SKM-1 treated with dmso at 0.1 percent for 144 hours (cell line): ENCODE measurements at regions not wholly inside any gene's neighbourhood (a gene's known extent, or its start where the extent isn't known, plus 50 kb on each side); places are given as distances from the start of the nearest gene placed in this dataset.

Source experiments
- DNase-seq: peaks from one replicate; lab custom pipeline; 2025; ENCODE audit not compliant: unreplicated experiment; lab: John Stamatoyannopoulos, UW

DNA sequence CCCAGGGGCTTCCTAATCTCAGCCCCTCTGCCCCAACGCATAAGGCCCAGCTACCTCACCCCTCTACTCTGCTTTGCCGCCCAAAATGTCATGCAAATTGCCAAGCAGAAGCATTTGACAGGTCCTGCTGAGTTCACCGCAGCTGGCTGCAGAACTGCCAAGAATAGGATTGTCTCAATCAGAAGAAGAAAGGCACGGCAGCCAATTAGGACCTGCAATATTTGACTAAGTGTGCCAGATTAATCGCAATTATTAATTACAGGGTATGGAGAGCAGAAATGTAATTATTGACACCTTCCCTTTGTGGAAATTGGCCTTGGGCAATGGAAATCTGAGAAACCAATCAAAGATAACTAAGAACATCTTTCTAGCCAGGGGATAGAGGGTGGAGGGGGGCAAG lies 318.6 kb downstream of the LRFN2 start:
- DNase-seq: no peak

DNA sequence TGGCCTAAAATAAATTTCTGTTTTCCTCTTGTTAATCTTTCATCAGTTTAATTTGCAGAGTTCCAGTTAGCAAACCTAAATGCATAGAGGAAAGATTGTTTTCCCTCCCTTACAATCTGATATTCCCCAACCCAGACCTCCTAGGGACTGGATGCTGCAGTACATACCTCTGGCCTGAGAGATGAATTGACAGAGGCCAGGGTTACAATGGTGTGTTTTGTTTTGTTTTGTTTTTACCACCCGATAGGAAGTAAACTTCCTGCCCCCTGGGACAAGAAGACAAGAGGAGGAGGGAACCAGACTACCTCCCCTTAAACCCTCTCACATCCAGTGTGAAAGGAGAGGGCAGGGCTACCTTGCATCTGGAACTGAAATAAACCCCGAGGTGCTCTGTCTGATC lies 319.0 kb downstream of the LRFN2 start:
- DNase-seq: no peak

DNA sequence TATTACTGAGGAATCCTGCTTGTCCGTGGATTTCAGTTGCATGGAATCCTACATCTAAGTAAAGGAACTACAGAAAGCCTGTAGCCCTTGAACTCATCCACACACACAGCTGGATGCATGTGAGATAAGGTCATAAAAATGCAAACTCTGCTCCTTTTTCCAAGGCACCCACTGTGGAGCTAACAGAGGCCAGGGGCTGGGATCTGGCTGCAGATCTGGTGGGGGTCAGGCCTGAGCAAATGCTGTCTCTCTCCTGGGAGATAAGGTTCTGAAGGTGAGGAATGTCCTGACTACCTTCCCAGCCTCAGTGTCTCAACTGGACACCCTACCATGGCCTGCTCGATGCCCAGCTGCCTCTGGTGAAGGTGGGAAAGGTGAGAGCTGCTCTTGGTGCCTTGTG lies 321.5 kb downstream of the LRFN2 start:
- no peak for DNase-seq

DNA sequence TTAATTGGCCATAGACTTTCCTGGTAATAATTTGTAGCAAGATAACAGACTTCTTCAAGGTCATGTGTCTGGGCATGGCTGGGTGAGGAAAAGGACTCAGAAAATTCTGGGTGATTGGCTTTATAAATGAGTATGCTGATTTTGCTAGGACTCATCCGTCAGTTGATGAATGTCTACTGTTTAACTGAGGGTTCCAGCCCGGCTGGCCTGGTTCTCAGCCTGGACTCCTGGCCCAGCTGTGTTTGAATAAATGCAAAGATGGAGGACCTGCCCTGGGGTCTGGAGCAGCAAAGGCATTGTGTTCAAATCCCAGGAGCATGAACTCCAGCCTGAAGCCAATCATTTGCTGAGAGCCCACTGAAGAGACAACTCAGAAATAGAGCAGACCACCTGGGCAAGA lies 323.2 kb downstream of the LRFN2 start:
- no peak for DNase-seq

DNA sequence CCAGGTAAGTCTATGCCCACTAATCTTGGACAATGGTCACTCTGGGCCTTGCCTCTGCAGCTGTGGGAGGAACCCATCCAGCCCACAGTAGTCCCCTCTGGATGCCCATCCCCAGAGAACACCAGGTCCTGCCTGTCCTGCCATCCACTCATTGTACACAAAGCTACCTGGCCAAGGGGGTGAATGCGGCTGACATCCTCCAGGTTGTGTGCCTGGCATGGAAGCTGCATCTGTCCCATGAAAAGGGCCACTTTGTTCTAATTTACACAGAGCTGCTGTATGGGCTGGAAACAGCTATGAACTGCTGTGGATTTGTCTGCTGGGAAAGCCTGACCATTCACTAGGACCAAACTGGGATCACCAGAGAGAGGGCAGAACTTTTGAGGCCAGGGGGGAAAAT lies 324.8 kb downstream of the LRFN2 start:
- no peak for DNase-seq

DNA sequence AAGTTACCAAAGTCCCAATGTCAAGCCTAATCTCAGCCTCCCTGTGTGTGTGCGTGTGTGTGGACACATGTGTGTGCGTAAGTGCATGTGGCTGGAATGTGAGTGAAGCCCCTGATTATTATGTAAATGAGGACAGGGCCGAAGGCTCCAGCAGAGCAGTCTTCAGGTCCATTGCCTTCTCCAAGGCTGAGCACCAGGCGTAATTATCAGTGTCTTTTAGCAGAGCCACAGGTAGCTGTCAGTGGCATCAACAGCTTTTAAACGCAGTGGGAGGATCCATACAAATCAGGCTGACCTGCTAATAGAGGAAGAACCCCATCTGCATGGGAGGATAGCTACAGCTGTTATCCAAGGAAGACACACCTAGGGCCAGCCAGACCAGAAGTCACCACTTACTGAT lies 324.3 kb upstream of the MOCS1 start:
- DNase-seq: no peak

DNA sequence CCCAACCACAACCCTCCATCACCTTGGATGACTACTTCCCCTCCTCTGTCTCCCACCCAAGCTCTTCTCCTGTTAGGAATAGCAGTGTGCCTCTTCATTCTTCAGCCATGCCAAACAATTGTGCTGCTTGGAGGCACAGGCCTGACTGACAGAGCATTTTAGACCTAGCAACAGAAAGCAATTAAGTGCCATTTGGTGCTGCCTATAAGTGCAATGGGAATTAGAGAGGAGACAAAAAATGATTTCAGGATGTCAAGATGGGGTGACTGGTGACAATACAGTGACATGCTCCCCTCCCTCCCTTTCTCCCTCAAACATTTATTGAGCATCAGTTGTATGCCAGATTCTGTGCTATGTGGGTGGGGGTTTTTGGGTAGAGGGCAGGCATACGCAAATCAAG lies 322.6 kb upstream of the MOCS1 start:
- no peak for DNase-seq

DNA sequence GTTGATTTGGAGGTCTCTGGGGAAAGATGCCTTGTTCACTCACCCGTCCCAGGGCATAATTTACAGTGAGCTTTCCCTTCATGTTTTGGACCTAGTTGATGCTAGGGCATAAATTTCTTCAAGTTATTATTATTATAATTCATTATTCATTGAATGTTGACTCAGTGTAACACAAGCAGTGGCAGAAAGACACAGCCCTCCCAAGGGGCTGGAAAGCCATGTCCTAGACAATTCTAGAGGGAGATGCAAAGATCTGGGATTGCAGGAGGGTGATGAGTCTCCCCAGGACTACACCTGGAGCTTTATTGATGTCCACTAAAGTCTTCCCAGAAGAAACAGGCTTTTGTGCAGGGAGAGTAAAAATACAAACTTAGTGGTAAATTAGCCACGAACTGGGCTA lies 322.0 kb upstream of the MOCS1 start:
- no peak for DNase-seq

DNA sequence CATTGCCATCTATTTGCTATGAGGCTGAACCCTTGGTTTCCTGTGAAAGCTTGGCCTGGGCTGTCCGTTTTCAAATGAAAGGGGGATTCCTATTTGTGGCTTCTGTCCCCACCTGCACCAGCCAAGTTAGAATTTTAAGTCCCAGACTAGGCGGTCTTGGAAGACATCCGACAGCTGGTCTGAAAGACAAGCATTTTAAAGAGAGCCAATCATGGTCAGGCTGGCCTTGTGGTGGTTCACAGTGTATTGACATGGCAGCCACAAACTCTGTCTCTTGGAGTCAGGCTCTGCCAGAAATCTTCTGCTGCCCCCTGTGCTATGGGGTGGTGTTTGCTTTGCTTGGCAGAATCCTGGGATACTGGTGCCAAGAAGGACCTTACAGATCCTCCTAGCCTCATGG lies 319.2 kb upstream of the MOCS1 start:
- no peak for DNase-seq

DNA sequence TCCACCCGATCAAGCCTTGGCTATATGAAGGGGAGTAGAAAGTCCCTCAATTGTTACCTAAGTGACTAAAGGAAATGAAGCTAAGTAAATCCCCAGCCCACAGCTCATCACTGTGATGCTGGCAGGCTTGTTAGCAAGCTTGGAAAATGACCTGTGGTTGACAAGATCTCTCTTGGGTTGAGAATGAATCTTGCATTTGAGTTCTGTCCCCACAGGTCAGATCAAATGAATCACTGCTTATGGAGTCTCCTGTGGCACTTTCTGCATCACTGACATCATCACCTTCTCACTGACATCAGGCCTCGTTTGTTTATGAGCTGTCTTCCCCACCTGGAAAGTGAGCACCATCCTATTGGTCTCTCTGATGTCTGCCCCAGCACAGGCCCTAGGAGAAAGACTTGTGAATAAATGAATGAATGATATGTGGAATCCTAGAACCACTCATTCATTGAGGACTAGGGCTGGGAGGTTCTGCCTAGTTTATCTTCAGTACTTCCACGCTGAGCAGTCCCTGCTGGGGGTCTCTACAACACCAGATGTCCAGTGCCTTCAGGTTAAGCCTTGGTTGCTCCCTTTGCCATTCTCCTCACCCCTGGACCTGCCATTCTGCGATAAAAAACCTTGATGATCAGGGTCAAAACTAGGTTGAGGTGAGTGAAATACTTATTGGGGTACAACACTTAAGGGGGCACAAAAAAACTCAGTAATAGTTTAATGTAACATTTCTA lies 318.4 kb upstream of the MOCS1 start:
- no peak for DNase-seq

DNA sequence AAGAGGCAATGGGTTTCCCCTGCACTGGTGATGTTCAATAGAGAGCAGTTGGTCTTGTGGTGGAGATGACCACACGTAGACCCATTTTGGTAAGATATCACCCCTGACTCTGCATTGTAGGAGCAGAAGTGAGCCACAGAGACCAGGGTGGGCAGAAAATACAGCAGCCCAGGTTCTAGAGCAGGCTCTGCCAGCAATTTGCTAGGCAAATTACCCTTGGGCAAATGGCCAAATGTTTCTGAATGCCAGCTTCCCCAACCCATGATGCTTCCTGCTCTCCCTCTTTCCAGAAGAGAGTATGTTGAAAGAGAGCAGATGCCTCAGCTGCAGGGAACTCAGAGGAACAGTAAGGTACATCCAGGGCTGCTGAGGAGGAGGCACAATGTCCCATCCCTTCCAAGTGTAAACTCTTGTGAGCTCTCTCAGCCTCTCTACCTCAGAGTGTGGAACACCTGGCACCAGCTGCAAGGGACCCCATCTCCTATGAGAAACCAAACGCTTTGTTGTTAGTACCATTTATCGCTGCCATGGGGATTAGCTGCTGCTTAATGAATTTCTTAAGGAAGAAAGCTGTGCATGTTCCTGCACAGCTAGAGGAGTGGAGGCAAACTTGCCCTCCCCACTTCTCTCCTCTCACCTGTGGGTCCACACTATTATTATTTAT lies 317.5 kb upstream of the MOCS1 start:
- no peak for DNase-seq

DNA sequence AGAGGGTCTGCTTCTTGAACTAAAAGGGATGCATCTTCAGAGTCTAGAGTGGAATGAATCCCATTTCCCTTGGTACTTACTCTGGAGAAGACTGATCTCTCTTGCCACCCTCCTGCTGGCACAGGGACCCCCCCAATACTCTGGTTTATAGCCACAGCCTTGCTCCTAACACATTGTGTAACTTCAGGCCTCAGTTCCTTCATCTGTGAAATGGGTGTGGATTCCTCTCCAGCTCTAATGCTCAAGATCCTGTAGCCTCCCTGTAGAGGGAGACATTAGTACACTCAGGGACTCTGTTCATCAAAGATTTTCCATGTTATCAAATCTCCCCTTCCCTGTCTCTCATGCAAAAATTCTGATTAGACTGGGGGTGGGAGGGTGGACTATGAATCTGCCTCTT lies 315.7 kb upstream of the MOCS1 start:
- DNase-seq: no peak

DNA sequence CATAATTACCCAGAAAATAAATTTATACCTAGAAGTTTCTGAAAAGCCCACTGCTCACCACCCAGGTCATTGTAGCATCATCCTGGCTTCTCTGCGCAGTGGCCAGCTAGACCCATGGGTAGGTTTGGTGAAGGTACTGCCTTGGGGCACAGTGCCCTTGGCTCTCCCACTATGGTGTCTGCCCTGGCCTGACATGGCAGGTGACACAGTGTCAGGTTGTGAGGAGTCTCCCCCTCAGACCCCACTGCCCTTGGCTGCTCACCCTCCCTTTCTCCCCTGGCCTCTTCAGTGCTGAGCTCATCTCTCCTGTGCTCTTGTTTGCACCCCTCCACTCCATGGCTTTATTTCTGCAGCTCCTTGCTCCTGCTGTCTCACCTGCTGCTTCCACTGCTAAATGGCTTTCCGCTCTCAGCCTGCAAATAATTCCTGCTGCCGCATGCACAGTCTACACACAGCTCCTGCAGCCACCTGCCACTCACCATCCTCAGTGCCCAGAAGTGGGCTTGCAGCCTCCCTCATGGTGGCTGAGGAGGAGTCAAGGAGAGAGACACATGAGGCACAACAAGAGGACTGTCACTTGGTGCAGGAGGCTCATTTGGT lies 313.4 kb upstream of the MOCS1 start:
- DNase-seq: no peak

DNA sequence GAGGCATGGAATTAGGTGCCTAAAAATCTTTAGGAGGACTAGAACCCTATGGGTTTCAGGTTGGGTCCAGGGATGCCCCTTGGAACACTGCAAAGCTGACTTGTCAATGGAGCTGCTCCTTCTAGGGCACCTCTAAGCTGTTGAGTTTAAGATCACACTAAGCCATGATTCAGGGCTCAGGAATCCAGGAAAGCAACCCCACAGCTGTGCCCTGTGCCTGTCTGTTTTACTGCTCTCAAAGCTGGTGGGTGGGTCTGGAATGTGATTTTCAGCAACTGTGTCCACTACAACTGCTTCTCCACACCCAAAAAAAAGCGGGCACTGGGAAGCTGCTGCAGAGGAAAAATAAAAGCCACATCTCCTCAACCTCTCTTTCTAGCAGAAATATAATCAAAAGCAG lies 310.4 kb upstream of the MOCS1 start:
- DNase-seq: no peak

DNA sequence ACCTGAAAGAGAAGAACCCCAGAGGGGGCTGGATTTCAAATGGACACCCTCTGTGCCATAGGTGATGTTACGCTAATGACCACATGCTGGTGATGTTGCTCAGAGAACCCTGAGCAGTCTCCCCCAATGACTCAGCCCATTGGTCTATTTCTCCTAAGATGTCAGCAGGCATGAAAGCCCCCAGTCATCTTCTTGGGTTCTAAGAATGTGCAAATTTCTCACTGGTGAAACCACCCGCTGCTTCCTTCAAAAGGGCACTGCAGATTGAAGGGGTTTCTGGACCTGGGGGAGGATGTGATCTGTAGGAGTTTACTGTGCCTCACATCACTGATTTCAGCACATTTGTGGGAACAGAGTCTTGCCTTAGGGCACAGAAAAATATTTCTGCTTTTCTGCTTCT lies 298.4 kb upstream of the MOCS1 start:
- no peak for DNase-seq

DNA sequence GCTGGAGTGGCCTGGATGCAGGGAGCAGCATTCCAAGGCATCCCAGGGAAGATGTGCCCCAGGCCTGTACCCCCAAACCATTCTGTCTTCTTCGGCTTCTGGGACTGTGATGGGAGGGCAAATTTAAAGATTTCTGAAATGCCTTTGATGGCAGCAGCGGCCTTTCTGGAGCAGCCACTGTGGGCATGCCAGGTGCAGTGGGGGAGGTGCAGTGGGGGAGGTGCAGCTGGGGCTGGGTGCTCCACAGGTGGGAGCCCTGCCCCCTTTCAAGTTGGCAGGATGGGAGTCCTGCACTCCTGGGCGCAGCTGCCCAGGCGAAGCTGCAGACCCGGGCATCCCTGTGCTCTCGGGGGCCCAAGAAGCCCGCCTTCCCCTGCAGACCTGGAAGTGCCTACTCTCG lies 293.5 kb upstream of the MOCS1 start:
- no peak for DNase-seq

DNA sequence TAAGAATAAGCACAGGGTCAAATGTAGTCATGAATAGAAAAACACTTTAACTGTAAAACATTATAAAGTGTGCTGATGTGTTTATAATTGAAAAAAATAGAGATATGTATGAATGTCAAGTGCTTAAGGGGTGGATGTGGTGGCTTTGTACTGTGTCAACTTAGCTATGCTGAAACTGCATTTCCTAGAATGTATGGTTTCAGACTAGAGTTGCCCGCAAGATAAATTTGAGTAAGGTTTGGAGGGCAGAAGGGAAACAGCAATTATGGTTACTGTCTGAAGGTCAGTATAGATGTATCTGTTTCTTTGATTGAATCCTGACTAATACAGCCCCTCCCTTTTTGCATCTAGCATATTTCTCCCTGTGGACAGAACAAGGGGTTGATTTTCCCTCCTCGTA lies 288.1 kb upstream of the MOCS1 start:
- no peak for DNase-seq

DNA sequence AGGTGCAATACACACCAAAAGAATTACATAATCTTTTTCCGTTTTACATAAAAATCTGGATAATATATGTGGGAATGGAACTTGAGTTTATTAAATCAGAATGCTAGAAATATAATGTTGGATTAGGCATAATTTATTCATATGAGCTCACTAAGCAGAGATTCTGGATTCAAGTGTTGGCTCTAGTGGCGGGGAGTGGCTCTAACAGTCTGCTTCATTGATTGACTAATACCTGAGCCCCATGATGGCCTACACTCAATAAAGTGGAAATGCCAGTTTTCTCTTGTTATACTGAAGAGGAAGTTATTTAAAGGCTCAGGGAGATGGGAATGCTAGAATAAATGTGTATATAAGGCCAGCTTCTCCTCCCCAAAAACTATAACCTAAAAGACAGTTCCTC lies 285.5 kb upstream of the MOCS1 start:
- no peak for DNase-seq

DNA sequence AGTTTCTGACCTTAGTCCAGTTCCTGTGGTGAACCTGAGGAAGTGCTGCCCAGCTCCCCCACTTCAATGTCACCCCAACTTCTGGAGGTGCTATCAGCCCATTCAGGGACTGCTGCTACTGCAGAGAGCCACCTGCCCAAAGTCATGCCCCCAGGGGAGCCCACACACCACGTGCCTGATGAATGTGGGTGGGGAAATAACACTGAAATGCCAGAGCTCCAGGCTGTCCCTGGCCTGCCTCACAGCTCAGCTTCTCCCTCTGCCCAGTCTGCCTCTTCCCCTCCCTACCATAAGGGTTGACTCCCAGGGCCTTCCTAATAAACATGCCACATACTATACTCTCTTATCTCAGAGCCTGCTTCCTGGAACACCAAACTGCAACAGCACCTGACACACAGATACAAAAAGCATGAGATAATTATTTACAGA lies 276.4 kb upstream of the MOCS1 start:
- DNase-seq: no peak

DNA sequence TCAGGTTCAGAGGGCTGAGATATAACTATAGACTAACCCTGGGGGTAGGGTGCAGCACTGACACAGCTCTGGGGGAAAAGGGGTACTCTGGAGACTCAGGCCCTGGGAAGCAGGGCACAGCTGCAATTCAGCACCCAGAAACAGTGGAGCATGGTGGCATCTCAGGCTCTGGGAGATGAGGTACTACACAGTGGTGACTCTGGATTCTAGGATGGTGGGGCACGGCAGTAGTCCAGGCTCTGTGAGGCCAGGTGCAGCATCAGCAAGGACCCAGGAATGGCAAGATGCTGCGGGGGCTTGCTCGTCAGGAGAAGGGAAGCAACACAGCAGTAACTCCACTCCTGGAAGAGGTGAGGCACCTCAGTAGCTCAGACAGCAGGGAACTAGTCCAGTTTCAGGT lies 271.5 kb upstream of the MOCS1 start:
- DNase-seq: no peak

DNA sequence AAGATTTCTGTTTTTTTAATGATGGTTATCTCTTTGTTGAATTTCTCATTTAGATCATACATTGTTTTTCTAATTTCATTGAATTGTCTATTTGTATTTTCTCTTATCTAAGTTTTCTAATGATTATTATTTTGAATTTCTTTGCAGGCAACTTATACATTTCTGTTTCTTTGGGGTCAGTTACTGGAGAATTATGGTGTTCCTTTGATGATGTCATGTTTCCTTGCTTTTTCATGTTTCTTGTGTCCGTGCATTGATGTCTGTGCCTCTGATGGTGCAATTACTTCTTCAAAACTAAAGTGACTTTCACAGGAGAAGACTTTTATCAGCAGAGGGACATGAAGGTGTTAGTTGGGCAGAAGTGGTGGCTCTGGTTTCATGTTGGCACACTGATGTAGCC lies 270.7 kb upstream of the MOCS1 start:
- no peak for DNase-seq

DNA sequence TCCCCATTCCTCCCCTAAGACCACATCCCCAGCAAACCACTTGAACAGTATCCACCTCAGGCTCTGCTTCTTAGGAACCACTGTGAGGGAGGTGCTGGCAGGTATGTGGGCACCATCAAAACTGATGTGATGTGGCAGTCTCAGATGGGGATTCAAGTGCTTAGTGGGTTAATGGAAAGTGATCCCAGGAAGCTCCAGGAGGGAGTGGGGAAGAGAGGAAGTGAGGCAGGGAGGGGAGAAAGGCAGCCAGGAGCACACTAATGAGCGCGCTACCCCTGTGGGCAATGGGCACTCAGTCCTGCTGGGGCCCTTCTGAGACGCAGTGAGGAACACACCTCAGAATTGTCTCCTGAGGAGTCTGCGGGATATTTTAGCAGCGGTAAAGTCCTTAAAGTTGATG lies 263.1 kb upstream of the MOCS1 start:
- DNase-seq: no peak

DNA sequence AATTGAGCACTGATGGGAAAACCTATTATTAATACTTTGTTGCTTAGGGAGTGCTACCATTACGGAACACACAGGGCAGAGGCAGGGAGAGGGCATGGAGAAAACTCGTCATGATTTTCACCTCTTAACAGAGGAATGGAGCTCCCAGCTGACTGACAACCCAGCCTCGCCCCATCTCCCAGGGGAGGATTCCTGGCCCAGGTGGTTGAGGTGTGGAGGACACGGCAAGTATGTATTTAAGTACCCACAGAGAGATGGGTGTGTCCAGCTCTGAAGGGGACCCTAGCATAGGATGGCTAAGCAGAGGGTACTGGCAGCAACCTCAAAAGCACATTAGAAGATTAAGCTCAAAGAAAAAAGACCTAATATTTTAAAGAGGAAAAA lies 261.9 kb upstream of the MOCS1 start:
- no peak for DNase-seq
